H9 (cell line): ENCODE measurements at regions not wholly inside any gene's neighbourhood (a gene's known extent, or its start where the extent isn't known, plus 50 kb on each side); places are given as distances from the start of the nearest gene placed in this dataset.

Experiments used
- DNase-seq: peaks from one replicate; pipeline ENCODE4 v3.0.0-alpha.2; 2017
- H2AFZ ChIP-seq: one replicate; pipeline ENCODE4 v1.6.1; 2013; ENCODE audit warnings: mild to moderate bottlenecking, low read length, control low read depth, moderate library complexity
- H2AK5ac ChIP-seq: 2 replicates; pipeline ENCODE4 v1.6.1; 2013; ENCODE audit warnings: low read length, control low read depth, mixed read lengths; ENCODE audit not compliant: insufficient read length
- H2BK120ac ChIP-seq: one replicate; pipeline ENCODE4 v1.6.1; 2013; ENCODE audit warnings: low read depth, mild to moderate bottlenecking, low read length, control low read depth, inconsistent platforms; ENCODE audit not compliant: poor library complexity, severe bottlenecking
- H2BK12ac ChIP-seq: 2 replicates; pipeline ENCODE4 v1.6.1; 2013; ENCODE audit warnings: low read length, control low read depth, mixed read lengths, low read depth; ENCODE audit not compliant: insufficient read length
- H2BK15ac ChIP-seq: 2 replicates; pipeline ENCODE4 v1.6.1; 2013; ENCODE audit warnings: low read depth, low read length, control low read depth
- H2BK20ac ChIP-seq: one replicate; pipeline ENCODE4 v1.6.1; 2013; ENCODE audit warnings: low read depth, mild to moderate bottlenecking, low read length, control low read depth, inconsistent platforms; ENCODE audit not compliant: poor library complexity, severe bottlenecking
- H2BK5ac ChIP-seq: 2 replicates; pipeline ENCODE4 v1.6.1; 2013; ENCODE audit warnings: low read length, control low read depth, mixed read lengths; ENCODE audit not compliant: insufficient read length
- H3K14ac ChIP-seq: 2 replicates; pipeline ENCODE4 v1.6.1; 2013; ENCODE audit warnings: low read length, control low read depth; ENCODE audit not compliant: insufficient read depth
- H3K18ac ChIP-seq: 2 replicates; pipeline ENCODE4 v1.6.1; 2013; ENCODE audit warnings: low read depth, mild to moderate bottlenecking, mixed read lengths, low read length, control low read depth; ENCODE audit not compliant: insufficient read length
- H3K23ac ChIP-seq: 2 replicates; pipeline ENCODE4 v1.6.1; 2013; ENCODE audit warnings: low read length, control low read depth, mixed read lengths, low read depth; ENCODE audit not compliant: insufficient read length
- H3K23me2 ChIP-seq: 2 replicates; pipeline ENCODE4 v1.6.1; 2013; ENCODE audit warnings: low read depth, mild to moderate bottlenecking, mixed read lengths, low read length, control low read depth; ENCODE audit not compliant: insufficient read length, poor library complexity, severe bottlenecking
- H3K27ac ChIP-seq: 2 replicates; pipeline ENCODE4 v1.5.1; 2013; ENCODE audit warnings: low read length, control low read depth, mixed read lengths, low read depth; ENCODE audit not compliant: insufficient read length
- H3K27me3 ChIP-seq: 2 replicates; pipeline ENCODE4 v1.6.1; 2013; ENCODE audit warnings: low read length, control low read depth, inconsistent platforms; ENCODE audit not compliant: insufficient read depth
- H3K4ac ChIP-seq: 2 replicates; pipeline ENCODE4 v1.6.1; 2013; ENCODE audit warnings: low read depth, mild to moderate bottlenecking, control low read depth, inconsistent platforms, low read length, moderate library complexity
- H3K4me1 ChIP-seq: 2 replicates; pipeline ENCODE4 v1.6.1; 2013; ENCODE audit warnings: low read length, control low read depth, inconsistent platforms; ENCODE audit not compliant: insufficient read depth
- H3K4me2 ChIP-seq: 2 replicates; pipeline ENCODE4 v1.6.1; 2013; ENCODE audit warnings: low read length, control low read depth, mixed read lengths; ENCODE audit not compliant: insufficient read length, insufficient read depth
- H3K56ac ChIP-seq: 2 replicates; pipeline ENCODE4 v1.6.1; 2013; ENCODE audit warnings: low read depth, mild to moderate bottlenecking, mixed read lengths, low read length, control low read depth; ENCODE audit not compliant: insufficient read length
- H3K79me1 ChIP-seq: 2 replicates; pipeline ENCODE4 v1.6.1; 2013; ENCODE audit warnings: low read depth, mild to moderate bottlenecking, moderate library complexity, low read length, control low read depth, inconsistent platforms; ENCODE audit not compliant: insufficient read depth, poor library complexity, severe bottlenecking
- H3K79me2 ChIP-seq: 2 replicates; pipeline ENCODE4 v1.6.1; 2013; ENCODE audit warnings: low read length, control low read depth, inconsistent platforms; ENCODE audit not compliant: insufficient read depth
- H3K9ac ChIP-seq: 2 replicates; pipeline ENCODE4 v1.6.1; 2013; ENCODE audit warnings: low read length, control low read depth, mixed read lengths; ENCODE audit not compliant: insufficient read length; ENCODE audit errors: extremely low read depth
- H3K9me3 ChIP-seq: one replicate; pipeline ENCODE4 v1.6.1; 2013; ENCODE audit warnings: low read depth, low read length, inconsistent platforms; ENCODE audit not compliant: control insufficient read depth
- H3T11ph ChIP-seq: one replicate; pipeline ENCODE4 v1.6.1; 2013; ENCODE audit warnings: mild to moderate bottlenecking, low read length, control low read depth, inconsistent platforms
- H4K20me1 ChIP-seq: one replicate; pipeline ENCODE4 v1.6.1; 2013; ENCODE audit not compliant: control insufficient read depth, insufficient read length, insufficient read depth
- H4K5ac ChIP-seq: 2 replicates; pipeline ENCODE4 v1.6.1; 2013; ENCODE audit warnings: low read depth, mild to moderate bottlenecking, mixed read lengths, low read length, control low read depth; ENCODE audit not compliant: insufficient read length
- H4K8ac ChIP-seq: replicated peaks from 2 replicates; pipeline ENCODE4 v1.6.1; 2013; ENCODE audit warnings: low read length, control low read depth, mixed read lengths, low read depth; ENCODE audit not compliant: insufficient read length
- H4K91ac ChIP-seq: 2 replicates; pipeline ENCODE4 v1.6.1; 2013; ENCODE audit warnings: low read depth, mild to moderate bottlenecking, moderate library complexity, mixed read lengths, low read length, control low read depth; ENCODE audit not compliant: insufficient read length
- H3K27ac Mint-ChIP-seq, 3 experiments: 2 replicates in 2 of 3; 3 replicates in 1 of 3; pipeline ENCODE4 v1.8.0; 2020 to 2021; ENCODE audit warnings: mixed read lengths in 3 of 3, mild to moderate bottlenecking in 1 of 3, moderate library complexity in 1 of 3
- H3K27me3 Mint-ChIP-seq: 2 replicates; pipeline ENCODE4 v1.8.0; 2021; ENCODE audit warnings: low read depth, mild to moderate bottlenecking, moderate library complexity, mixed read lengths
- H3K36me3 Mint-ChIP-seq, 3 experiments: 2 replicates in 2 of 3; 3 replicates in 1 of 3; pipeline ENCODE4 v1.8.0; 2020 to 2021; ENCODE audit warnings: low read depth in 3 of 3, mixed read lengths in 3 of 3; ENCODE audit not compliant: insufficient read depth in 1 of 3
- H3K4me1 Mint-ChIP-seq, 2 experiments: 2 replicates each; pipeline ENCODE4 v1.8.0; 2020; ENCODE audit warnings: mixed read lengths in 2 of 2
- H3K4me3 Mint-ChIP-seq, 2 experiments: 2 replicates in 1 of 2; 3 replicates in 1 of 2; pipeline ENCODE4 v1.8.0; 2020 to 2021; ENCODE audit warnings: mild to moderate bottlenecking in 2 of 2, mixed read lengths in 2 of 2, moderate library complexity in 1 of 2
- H3K9me3 Mint-ChIP-seq, 2 experiments: 2 replicates in 1 of 2; 3 replicates in 1 of 2; pipeline ENCODE4 v1.8.0; 2020; ENCODE audit warnings: mild to moderate bottlenecking in 2 of 2, mixed read lengths in 2 of 2, moderate library complexity in 1 of 2
- WGBS: extraction: QIAGEN DNeasy Blood & Tissue Kit; methylation state at CpG from one replicate; pipeline ENCODE4 v1.1.7; 2013; ENCODE audit warnings: missing lambda C conversion rate, low lambda C conversion rate, mixed read lengths; ENCODE audit not compliant: insufficient read length; ENCODE audit errors: extremely low coverage; 5-methylcytosine and 5-hydroxymethylcytosine counted together
- TF ChIP-seq, protein P1 (sequence below): fragments of 200-600 bp; sonication (generic); conservative IDR thresholded peaks from 3 replicates; pipeline ENCODE4 v1.8.0; 2021; ENCODE audit warnings: antibody characterized with exemption, mild to moderate bottlenecking

DNA sequence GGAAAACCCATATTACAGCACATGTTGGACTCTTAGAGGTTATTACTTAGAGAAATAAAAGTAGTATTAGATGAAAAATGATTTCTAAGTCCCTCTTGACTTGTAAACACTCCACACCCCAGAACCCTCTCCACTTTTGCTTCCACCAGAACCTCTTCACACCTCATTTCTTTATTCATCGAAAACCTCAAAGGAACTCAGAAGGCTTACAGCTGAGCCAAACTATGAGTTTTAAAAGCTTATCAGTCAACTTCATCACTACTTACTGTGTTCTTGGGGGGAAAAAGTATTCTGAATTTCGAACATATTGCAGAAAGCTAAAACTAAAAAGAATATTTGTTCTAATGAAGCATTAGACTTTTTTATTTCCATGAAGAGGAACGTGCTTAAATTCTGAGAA, 547.8 kb upstream of the STEAP1 start:
- TF ChIP-seq, protein P1, sequence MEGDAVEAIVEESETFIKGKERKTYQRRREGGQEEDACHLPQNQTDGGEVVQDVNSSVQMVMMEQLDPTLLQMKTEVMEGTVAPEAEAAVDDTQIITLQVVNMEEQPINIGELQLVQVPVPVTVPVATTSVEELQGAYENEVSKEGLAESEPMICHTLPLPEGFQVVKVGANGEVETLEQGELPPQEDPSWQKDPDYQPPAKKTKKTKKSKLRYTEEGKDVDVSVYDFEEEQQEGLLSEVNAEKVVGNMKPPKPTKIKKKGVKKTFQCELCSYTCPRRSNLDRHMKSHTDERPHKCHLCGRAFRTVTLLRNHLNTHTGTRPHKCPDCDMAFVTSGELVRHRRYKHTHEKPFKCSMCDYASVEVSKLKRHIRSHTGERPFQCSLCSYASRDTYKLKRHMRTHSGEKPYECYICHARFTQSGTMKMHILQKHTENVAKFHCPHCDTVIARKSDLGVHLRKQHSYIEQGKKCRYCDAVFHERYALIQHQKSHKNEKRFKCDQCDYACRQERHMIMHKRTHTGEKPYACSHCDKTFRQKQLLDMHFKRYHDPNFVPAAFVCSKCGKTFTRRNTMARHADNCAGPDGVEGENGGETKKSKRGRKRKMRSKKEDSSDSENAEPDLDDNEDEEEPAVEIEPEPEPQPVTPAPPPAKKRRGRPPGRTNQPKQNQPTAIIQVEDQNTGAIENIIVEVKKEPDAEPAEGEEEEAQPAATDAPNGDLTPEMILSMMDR, result no peak
- H3K79me2 ChIP-seq, result no peaks in the 10 kb centered on the region
- H4K5ac ChIP-seq, result no peak overlapping the region
- H3K4me2 ChIP-seq, result no peak overlapping the region
- H3K23ac ChIP-seq, result no peak overlapping the region
- no peak overlapping the region for H2AFZ ChIP-seq
- no peak overlapping the region for H3K27ac Mint-ChIP-seq
- H3K23me2 ChIP-seq, result no peaks in the 10 kb centered on the region
- no peak overlapping the region for H2BK5ac ChIP-seq
- WGBS, result no CpG with 5 or more reads among the region's 3 CpGs
- H2BK15ac ChIP-seq, result no peak overlapping the region
- no peak overlapping the region for H3K9ac ChIP-seq
- no peak overlapping the region for H3K56ac ChIP-seq
- peaks cover 10 to 14% of the 10 kb centered on the region in 2 experiments; a peak in 4 of 5 replicates for H3K9me3 Mint-ChIP-seq
- DNase-seq, result no peak
- no peak overlapping the region for H4K91ac ChIP-seq
- H3K4ac ChIP-seq, result no peak overlapping the region
- no peak overlapping the region for H3T11ph ChIP-seq
- no peak overlapping the region for H2BK12ac ChIP-seq
- no peak overlapping the region for H3K18ac ChIP-seq
- no peaks in the 10 kb centered on the region for H4K20me1 ChIP-seq
- H3K4me1 ChIP-seq, result no peaks in the 10 kb centered on the region; the same call in 1 of the 2 replicates
- no peak overlapping the region for H2BK120ac ChIP-seq
- H3K27me3 Mint-ChIP-seq, result no peaks in the 10 kb centered on the region
- H3K79me1 ChIP-seq, result no peaks in the 10 kb centered on the region
- no peak overlapping the region for H3K4me3 Mint-ChIP-seq
- H3K9me3 ChIP-seq, result no peaks in the 10 kb centered on the region
- no peaks in the 10 kb centered on the region for H3K27me3 ChIP-seq
- peaks cover 0 to 8% (median 0%) of the 10 kb centered on the region in 3 experiments; a peak in 5 of 7 replicates for H3K36me3 Mint-ChIP-seq
- no peak overlapping the region for H3K14ac ChIP-seq
- H3K4me1 Mint-ChIP-seq, result peaks cover 9 to 16% of the 10 kb centered on the region in 2 experiments
- no peak overlapping the region for H4K8ac ChIP-seq
- no peak overlapping the region for H3K27ac ChIP-seq
- no peak overlapping the region for H2AK5ac ChIP-seq
- no peak overlapping the region for H2BK20ac ChIP-seq
